ENCODE measurements at regions not wholly inside any gene's neighbourhood (a gene's known extent, or its start where the extent isn't known, plus 50 kb on each side); places are given as distances from the start of the nearest gene placed in this dataset.
A peak's percentile ranks its signal among the peaks of the same experiment; 100 is the strongest.

DNA sequence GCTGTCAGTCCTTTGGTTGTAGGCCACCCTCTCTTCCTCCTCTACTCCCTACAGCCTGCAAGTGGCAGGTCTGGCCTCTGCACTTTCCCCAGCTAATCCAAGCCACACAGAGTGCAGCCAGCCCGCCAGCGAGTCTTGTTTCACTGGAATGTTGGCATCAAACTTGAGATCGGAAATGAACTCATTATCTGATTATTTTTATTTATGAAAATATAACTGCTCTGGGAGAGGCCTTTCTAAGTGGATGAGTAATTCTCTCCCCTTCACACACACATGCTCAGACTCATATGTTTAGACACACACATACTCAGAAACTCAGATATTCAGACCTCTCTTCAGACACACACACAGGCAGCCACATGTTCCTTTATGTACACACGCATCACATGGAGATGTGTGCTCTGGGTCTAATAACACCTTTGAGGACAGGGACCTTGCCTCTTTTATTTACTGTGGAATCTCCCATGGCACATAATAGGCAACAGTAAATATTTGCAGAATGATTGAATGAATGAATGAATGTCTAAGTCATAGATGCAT lies 151.3 kb downstream of the ZFP36L2 start:
- no peak overlapping the region for H3K4me3 ChIP-seq (ENCODE audit: low read depth, low read length)
- TF ChIP-seq, protein P1, sequence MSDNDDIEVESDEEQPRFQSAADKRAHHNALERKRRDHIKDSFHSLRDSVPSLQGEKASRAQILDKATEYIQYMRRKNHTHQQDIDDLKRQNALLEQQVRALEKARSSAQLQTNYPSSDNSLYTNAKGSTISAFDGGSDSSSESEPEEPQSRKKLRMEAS (IDR thresholded peaks at IDR 0.05; ENCODE audit: low read depth, low read length): no peak
- TF ChIP-seq, protein P2, sequence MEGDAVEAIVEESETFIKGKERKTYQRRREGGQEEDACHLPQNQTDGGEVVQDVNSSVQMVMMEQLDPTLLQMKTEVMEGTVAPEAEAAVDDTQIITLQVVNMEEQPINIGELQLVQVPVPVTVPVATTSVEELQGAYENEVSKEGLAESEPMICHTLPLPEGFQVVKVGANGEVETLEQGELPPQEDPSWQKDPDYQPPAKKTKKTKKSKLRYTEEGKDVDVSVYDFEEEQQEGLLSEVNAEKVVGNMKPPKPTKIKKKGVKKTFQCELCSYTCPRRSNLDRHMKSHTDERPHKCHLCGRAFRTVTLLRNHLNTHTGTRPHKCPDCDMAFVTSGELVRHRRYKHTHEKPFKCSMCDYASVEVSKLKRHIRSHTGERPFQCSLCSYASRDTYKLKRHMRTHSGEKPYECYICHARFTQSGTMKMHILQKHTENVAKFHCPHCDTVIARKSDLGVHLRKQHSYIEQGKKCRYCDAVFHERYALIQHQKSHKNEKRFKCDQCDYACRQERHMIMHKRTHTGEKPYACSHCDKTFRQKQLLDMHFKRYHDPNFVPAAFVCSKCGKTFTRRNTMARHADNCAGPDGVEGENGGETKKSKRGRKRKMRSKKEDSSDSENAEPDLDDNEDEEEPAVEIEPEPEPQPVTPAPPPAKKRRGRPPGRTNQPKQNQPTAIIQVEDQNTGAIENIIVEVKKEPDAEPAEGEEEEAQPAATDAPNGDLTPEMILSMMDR (IDR thresholded peaks at IDR 0.05; ENCODE audit: low read depth, low read length): no peak
- TF ChIP-seq POLR2A (IDR thresholded peaks at IDR 0.05; ENCODE audit: extremely low read depth, insufficient read length) (no peak), MYC (IDR thresholded peaks at IDR 0.05; ENCODE audit: low read depth, low read length) (no peak)
- DNase-seq (ENCODE audit: low read depth): no peak

DNA sequence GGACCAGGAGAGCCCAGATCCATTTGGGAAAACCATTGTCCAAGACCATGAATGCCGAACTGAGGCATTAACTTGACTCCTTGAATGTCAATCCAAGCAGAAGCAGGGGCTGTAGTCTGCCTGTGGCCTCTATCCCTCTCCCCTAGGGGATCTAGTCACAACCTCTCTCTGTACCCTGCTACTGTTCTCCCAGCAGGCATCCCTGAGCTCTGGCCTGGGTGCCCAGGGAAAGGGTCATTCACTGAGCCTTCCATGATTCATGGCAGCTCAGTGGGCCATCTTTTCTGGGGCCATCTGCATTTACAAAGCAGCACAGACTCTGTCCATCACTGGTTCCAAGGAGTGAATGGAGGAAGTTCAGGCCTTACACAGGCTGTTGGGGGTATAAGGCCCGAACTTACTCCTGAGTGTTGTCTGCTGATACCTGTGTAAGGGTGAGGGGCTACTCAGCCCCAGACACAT lies 151.8 kb downstream of the ZFP36L2 start:
- no peak for TF ChIP-seq POLR2A (IDR thresholded peaks at IDR 0.05; ENCODE audit: extremely low read depth, insufficient read length)
- TF ChIP-seq, protein P2 (IDR thresholded peaks at IDR 0.05; ENCODE audit: low read depth, low read length): no peak
- no peak for TF ChIP-seq MYC (IDR thresholded peaks at IDR 0.05; ENCODE audit: low read depth, low read length)
- DNase-seq (ENCODE audit: low read depth): no peak
- no peak overlapping the region for H3K4me3 ChIP-seq (ENCODE audit: low read depth, low read length)

DNA sequence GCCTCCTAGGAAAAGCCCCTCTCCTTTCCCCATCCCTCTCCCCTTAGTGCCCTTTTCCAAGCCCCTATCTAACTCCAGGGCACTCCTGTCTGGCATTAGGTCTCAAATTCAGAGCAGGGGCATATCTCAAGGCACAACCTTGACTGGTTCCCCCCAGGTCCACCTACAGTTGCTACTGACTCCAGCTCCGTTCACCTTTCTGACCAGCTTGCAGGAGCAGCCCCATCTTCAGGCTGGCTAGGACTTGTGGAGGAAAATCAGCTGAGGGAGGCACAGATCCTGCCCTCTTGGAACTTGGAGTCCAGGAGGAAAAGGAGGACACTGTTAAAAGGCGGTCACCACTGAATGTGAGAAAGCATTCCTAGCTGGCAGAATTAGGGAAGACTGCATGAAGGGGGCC lies 152.4 kb downstream of the ZFP36L2 start:
- DNase-seq (ENCODE audit: low read depth): no peak
- H3K4me3 ChIP-seq (ENCODE audit: low read depth, low read length): no peak overlapping the region
- TF ChIP-seq, protein P1 (IDR thresholded peaks at IDR 0.05; ENCODE audit: low read depth, low read length): no peak
- TF ChIP-seq POLR2A (IDR thresholded peaks at IDR 0.05; ENCODE audit: extremely low read depth, insufficient read length): no peak
- TF ChIP-seq, protein P2 (IDR thresholded peaks at IDR 0.05; ENCODE audit: low read depth, low read length): no peak
- no peak for TF ChIP-seq MYC (IDR thresholded peaks at IDR 0.05; ENCODE audit: low read depth, low read length)

DNA sequence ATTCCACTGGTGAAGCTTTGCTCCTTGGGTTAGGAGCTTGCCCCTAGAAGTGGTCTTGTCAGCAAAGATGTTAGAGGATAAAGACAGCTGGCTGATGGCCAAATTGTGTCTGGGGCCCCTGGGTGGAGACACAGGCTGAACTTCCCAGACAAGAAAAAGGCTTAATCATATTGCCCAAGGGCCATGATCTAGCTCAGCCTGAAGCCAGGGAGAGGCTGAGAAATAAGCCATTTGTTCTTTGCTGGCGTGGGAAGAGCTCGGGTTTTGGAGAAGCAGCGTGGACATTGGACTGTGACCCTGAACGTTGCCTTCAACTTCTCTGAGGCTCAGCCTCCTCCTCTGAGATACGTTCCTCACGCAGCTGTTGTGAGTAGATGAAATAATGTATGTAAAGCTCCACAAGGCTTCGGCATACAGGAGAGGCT lies 153.0 kb downstream of the ZFP36L2 start:
- DNase-seq (ENCODE audit: low read depth): peak; percentile 59
- no peak overlapping the region for H3K4me3 ChIP-seq (ENCODE audit: low read depth, low read length)
- TF ChIP-seq POLR2A (IDR thresholded peaks at IDR 0.05; ENCODE audit: extremely low read depth, insufficient read length) (no peak), MYC (IDR thresholded peaks at IDR 0.05; ENCODE audit: low read depth, low read length) (no peak)
- TF ChIP-seq, protein P2 (IDR thresholded peaks at IDR 0.05; ENCODE audit: low read depth, low read length): no peak
- TF ChIP-seq, protein P1 (IDR thresholded peaks at IDR 0.05; ENCODE audit: low read depth, low read length): no peak

DNA sequence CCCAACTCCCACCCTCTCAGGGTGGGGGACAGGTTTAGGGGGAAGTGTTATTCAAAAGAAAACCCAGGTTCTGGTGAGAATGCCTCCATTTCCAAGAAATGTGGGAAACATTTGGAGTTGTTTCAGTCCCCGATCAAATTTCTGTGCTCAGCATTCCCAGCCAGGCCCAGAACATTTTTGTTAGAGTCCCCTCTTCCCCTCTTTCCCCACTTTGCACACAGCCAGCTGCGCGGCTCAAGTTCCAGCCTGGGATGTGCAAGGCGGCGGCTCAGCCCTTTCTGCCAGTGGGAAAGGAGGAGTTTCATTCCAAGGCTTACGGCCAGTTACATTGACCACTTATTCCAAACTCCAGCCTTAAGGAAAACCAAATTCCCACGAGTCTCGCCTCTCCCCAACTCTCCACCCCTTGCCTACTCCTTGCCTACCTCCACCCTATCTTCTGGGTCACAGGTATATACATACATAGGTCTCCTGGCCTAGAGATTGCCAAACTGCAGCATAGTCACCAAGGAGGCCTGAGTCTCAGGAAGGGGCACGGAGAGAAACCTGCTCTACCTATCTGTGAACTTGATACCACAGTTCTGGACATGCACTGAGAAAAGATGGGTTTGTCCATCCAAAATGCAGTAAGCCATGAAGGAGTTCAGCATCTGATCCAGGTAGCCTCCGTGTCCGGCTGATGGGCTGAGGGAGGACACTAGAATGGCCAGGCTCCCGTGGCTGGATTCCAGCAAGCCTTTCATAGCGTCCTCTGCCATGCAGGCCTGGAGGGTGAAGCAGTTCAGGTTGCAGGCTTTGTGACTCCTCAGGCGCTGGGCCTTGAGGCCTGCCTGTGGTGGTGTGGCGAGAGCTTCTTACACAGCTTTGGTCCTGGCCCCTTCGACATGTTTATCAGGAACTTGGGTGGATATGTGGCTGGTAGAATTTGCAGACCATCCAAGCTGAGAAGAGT lies 154.5 kb downstream of the ZFP36L2 start:
- DNase-seq (ENCODE audit: low read depth): no peak
- no peak for TF ChIP-seq MYC (IDR thresholded peaks at IDR 0.05; ENCODE audit: low read depth, low read length)
- TF ChIP-seq POLR2A (IDR thresholded peaks at IDR 0.05; ENCODE audit: extremely low read depth, insufficient read length): no peak
- TF ChIP-seq, protein P1 (IDR thresholded peaks at IDR 0.05; ENCODE audit: low read depth, low read length): no peak
- TF ChIP-seq, protein P2 (IDR thresholded peaks at IDR 0.05; ENCODE audit: low read depth, low read length): no peak
- no peak overlapping the region for H3K4me3 ChIP-seq (ENCODE audit: low read depth, low read length)
